GM20000 (cell line): ENCODE measurements at regions not wholly inside any gene's neighbourhood (a gene's known extent, or its start where the extent isn't known, plus 50 kb on each side); places are given as distances from the start of the nearest gene placed in this dataset.

Experiments used
- DNase-seq: peaks from one replicate; pipeline ENCODE4 v3.0.0; 2012; ENCODE audit warnings: low spot score
- CTCF ChIP-seq: IDR thresholded peaks from 2 replicates; pipeline ENCODE4 v1.5.1; 2012; ENCODE audit warnings: mild to moderate bottlenecking, control low read depth; ENCODE audit errors: extremely low read depth, missing control alignments

- TF ChIP-seq CTCF, result no peak
- DNase-seq, result no peak
Measured at GRCh38 chr2:125167820-125168219, 1142.7 kb downstream of the CNTNAP5 start.

GRCh38 chr2:125168442-125168841, 1143.4 kb downstream of the CNTNAP5 start:
- no peak for TF ChIP-seq CTCF
- no peak for DNase-seq

- DNase-seq, result no peak
- TF ChIP-seq CTCF, result no peak
Measured at GRCh38 chr2:125169022-125169763, 1144.1 kb downstream of the CNTNAP5 start.

GRCh38 chr2:125169764-125170146, 1144.7 kb downstream of the CNTNAP5 start:
- no peak for TF ChIP-seq CTCF
- no peak for DNase-seq

GRCh38 chr2:125172181-125172580, 1147.1 kb downstream of the CNTNAP5 start:
- DNase-seq, result no peak
- TF ChIP-seq CTCF, result no peak

GRCh38 chr2:125175415-125175814, 1150.3 kb downstream of the CNTNAP5 start:
- no peak for DNase-seq
- TF ChIP-seq CTCF, result no peak

GRCh38 chr2:125185691-125186270, 1160.7 kb downstream of the CNTNAP5 start:
- DNase-seq, result no peak
- TF ChIP-seq CTCF, result no peak
